HG02840 (cell line): ENCODE measurements at regions not wholly inside any gene's neighbourhood (a gene's known extent, or its start where the extent isn't known, plus 50 kb on each side); places are given as distances from the start of the nearest gene placed in this dataset.

Experiments used
- ATAC-seq: cut with Tn5 transposase; IDR thresholded peaks from one replicate; pipeline ENCODE4 v1.9.1; 2021; ENCODE audit warnings: mild to moderate bottlenecking, moderate library complexity, moderate number of reproducible peaks; ENCODE audit not compliant: unreplicated experiment, low FRiP score

GRCh38 chr13:78370231-78370630 lies 233.1 kb downstream of the POU4F1 start:
- no peak for ATAC-seq

- no peak for ATAC-seq
Measured at GRCh38 chr13:78364711-78365110, 238.6 kb downstream of the POU4F1 start.

- no peak for ATAC-seq
Measured at GRCh38 chr13:78341032-78341431, 262.3 kb downstream of the POU4F1 start.

GRCh38 chr13:78339927-78340326 lies 263.4 kb downstream of the POU4F1 start:
- no peak for ATAC-seq

- no peak for ATAC-seq
Measured at GRCh38 chr13:78334059-78334458, 269.3 kb downstream of the POU4F1 start.

GRCh38 chr13:78326633-78327032 lies 276.7 kb downstream of the POU4F1 start:
- ATAC-seq, result no peak

GRCh38 chr13:78325585-78325984 lies 277.8 kb downstream of the POU4F1 start:
- no peak for ATAC-seq

- no peak for ATAC-seq
Measured at GRCh38 chr13:78323848-78324247, 279.5 kb downstream of the POU4F1 start.

GRCh38 chr13:78323040-78323439 lies 280.3 kb downstream of the POU4F1 start:
- no peak for ATAC-seq

GRCh38 chr13:78319101-78319627 lies 284.2 kb downstream of the POU4F1 start:
- ATAC-seq, result no peak

GRCh38 chr13:78317030-78317429 lies 286.3 kb downstream of the POU4F1 start:
- ATAC-seq, result no peak

- peak; percentile 63 for ATAC-seq
Measured at GRCh38 chr13:78309497-78310180, 293.7 kb downstream of the POU4F1 start.

GRCh38 chr13:78306519-78307206 lies 296.7 kb downstream of the POU4F1 start:
- ATAC-seq, result no peak

- no peak for ATAC-seq
Measured at GRCh38 chr13:78305171-78305570, 298.2 kb downstream of the POU4F1 start.

GRCh38 chr13:78299832-78300623 lies 303.3 kb downstream of the POU4F1 start:
- no peak for ATAC-seq

GRCh38 chr13:78298657-78299056 lies 304.7 kb downstream of the POU4F1 start:
- no peak for ATAC-seq

GRCh38 chr13:78286748-78287147 lies 316.6 kb downstream of the POU4F1 start:
- no peak for ATAC-seq

- no peak for ATAC-seq
Measured at GRCh38 chr13:78265098-78265497, 338.3 kb downstream of the POU4F1 start.

- ATAC-seq, result no peak
Measured at GRCh38 chr13:78258304-78258703, 339.7 kb upstream of the EDNRB start.

- ATAC-seq, result no peak
Measured at GRCh38 chr13:78256484-78256883, 337.9 kb upstream of the EDNRB start.

GRCh38 chr13:78254113-78254512 lies 335.5 kb upstream of the EDNRB start:
- no peak for ATAC-seq
